HPDE6-E6E7 (cell line): ENCODE measurements at regions not wholly inside any gene's neighbourhood (a gene's known extent, or its start where the extent isn't known, plus 50 kb on each side); places are given as distances from the start of the nearest gene placed in this dataset.
"Not testable (repeated sequence)": the region's sequence is repeated elsewhere in the genome, so short reads cannot be mapped to it uniquely, and the experiment has no call there.

Experiments
- DNase-seq: peaks from one replicate; pipeline ENCODE4 v3.0.0; 2011; ENCODE audit warnings: missing footprints; ENCODE audit errors: extremely low spot score

GRCh38 chr12:94862421-94862820 lies 141.1 kb downstream of the NDUFA12 start:
- no peak for DNase-seq

- DNase-seq, result no peak
Observed at GRCh38 chr12:94856324-94856723, 147.2 kb downstream of the NDUFA12 start.

- no peak for DNase-seq
Observed at GRCh38 chr12:94855853-94856252, 147.6 kb downstream of the NDUFA12 start.

GRCh38 chr12:94851396-94852028 lies 152.0 kb downstream of the NDUFA12 start:
- DNase-seq, result no peak

- DNase-seq, result no peak
Observed at GRCh38 chr12:94849411-94849976, 154.0 kb downstream of the NDUFA12 start.

GRCh38 chr12:94848966-94849365 lies 154.5 kb downstream of the NDUFA12 start:
- DNase-seq, result no peak

GRCh38 chr12:94845110-94845509 lies 158.4 kb downstream of the NDUFA12 start:
- no peak for DNase-seq

- DNase-seq, result no peak
Observed at GRCh38 chr12:94844452-94844851, 159.0 kb downstream of the NDUFA12 start.

- DNase-seq, result no peak
Observed at GRCh38 chr12:94841904-94842610, 161.4 kb downstream of the NDUFA12 start.

- DNase-seq, result no peak
Observed at GRCh38 chr12:94841177-94841576, 162.3 kb downstream of the NDUFA12 start.

- DNase-seq, result no peak
Observed at GRCh38 chr12:94839347-94839746, 164.2 kb downstream of the NDUFA12 start.

GRCh38 chr12:94836952-94837670 lies 166.4 kb downstream of the NDUFA12 start:
- not testable (repeated sequence) for DNase-seq

- no peak for DNase-seq
Observed at GRCh38 chr12:94834036-94834625, 169.4 kb downstream of the NDUFA12 start.

GRCh38 chr12:94832780-94833681 lies 170.5 kb downstream of the NDUFA12 start:
- DNase-seq, result no peak

GRCh38 chr12:94832105-94832504 lies 171.4 kb downstream of the NDUFA12 start:
- DNase-seq, result no peak

- DNase-seq, result no peak
Observed at GRCh38 chr12:94831081-94831751, 172.3 kb downstream of the NDUFA12 start.

- no peak for DNase-seq
Observed at GRCh38 chr12:94829552-94829951, 173.9 kb downstream of the NDUFA12 start.

GRCh38 chr12:94819011-94819410 lies 168.7 kb upstream of the TMCC3 start:
- DNase-seq, result no peak

- no peak for DNase-seq
Observed at GRCh38 chr12:94817695-94818075, 167.3 kb upstream of the TMCC3 start.

GRCh38 chr12:94817201-94817600 lies 166.8 kb upstream of the TMCC3 start:
- not testable (repeated sequence) for DNase-seq
